HCT116 (cell line): ENCODE measurements at regions not wholly inside any gene's neighbourhood (a gene's known extent, or its start where the extent isn't known, plus 50 kb on each side); places are given as distances from the start of the nearest gene placed in this dataset.

Experiments
- ATAC-seq: fragments of 200-7000 bp; cut with Tn5 transposase; 2 replicates; pipeline ENCODE4 v1.9.1; 2020; ENCODE audit warnings: mild to moderate bottlenecking, moderate library complexity
- BruUV-seq: library from RNA; stranded (reverse); fragments of 400-500 nt; replicated peaks from 2 replicates; lab custom pipeline; 2021; lab: Mats Ljungman, UMichigan
- CTCF ChIA-PET: fragments of 300-600 bp; sonication (Branson Sonifier 250); formaldehyde crosslinking; loops from one replicate; lab custom pipeline; 2021; ENCODE audit warnings: antibody characterized with exemption; lab: Charles Lee
- POLR2A ChIA-PET: fragments of 300-600, 350-600 bp; sonication (Branson Sonifier 250); formaldehyde crosslinking; loops from one replicate; lab custom pipeline; 2021; ENCODE audit warnings: antibody characterized with exemption; lab: Charles Lee
- RAD21 ChIA-PET, 2 experiments: fragments of 300-600 bp; sonication (Branson Sonifier 250); formaldehyde crosslinking; loops; one replicate each; lab custom pipeline; 2023; ENCODE audit warnings: low total read pairs in 2 of 2; ENCODE audit not compliant: uncharacterized antibody in 2 of 2, unreplicated experiment in 2 of 2, low non-redundant PET in 1 of 2; lab: Charles Lee
- DNase-seq: peaks from one replicate; pipeline ENCODE4 v3.0.0-alpha.2; 2010; ENCODE audit warnings: low read depth, low spot score
- H2AFZ ChIP-seq: fragments of 200-600 bp; shearing (Covaris generic), sonication (generic); 2 replicates; pipeline ENCODE4 v1.6.1; 2017; ENCODE audit warnings: low read depth, mixed run types, mixed read lengths, antibody characterized with exemption, low read length; ENCODE audit not compliant: poor library complexity, severe bottlenecking
- H3K27ac ChIP-seq: 2 replicates; pipeline ENCODE4 v1.5.1; 2012; ENCODE audit warnings: low read depth, low read length
- H3K27me3 ChIP-seq: fragments of 200-600 bp; sonication (generic); 2 replicates; pipeline ENCODE4 v1.6.1; 2016; ENCODE audit warnings: mixed run types, low read length, mixed read lengths; ENCODE audit not compliant: insufficient read depth
- H3K36me3 ChIP-seq, 2 experiments: fragments of 200-500 bp in 1 of 2; fragments of 200-600 bp in 1 of 2; sonication (Bioruptor generic) in 1 of 2; sonication (generic) in 1 of 2; 2 replicates each; pipeline versions ENCODE4 v1.5.1 to v1.6.1; 2014 to 2016; ENCODE audit warnings: low read length in 2 of 2, inconsistent platforms in 1 of 2, mixed read lengths in 1 of 2, mixed run types in 1 of 2; ENCODE audit not compliant: insufficient read depth in 2 of 2, control insufficient read depth in 1 of 2
- H3K4me1 ChIP-seq, 2 experiments: fragments of 200-600 bp in 1 of 2; sonication (generic) in 1 of 2; 2 replicates each; pipeline versions ENCODE4 v1.5.1 to v1.6.1; 2012 to 2017; ENCODE audit warnings: low read length in 2 of 2, inconsistent platforms in 1 of 2, mild to moderate bottlenecking in 1 of 2, mixed read lengths in 1 of 2, mixed run types in 1 of 2, moderate library complexity in 1 of 2; ENCODE audit not compliant: insufficient read depth in 2 of 2, control insufficient read depth in 1 of 2
- H3K4me2 ChIP-seq: fragments of 200-600 bp; sonication (generic); 2 replicates; pipeline ENCODE4 v1.6.1; 2017; ENCODE audit warnings: mixed run types, low read length, mixed read lengths
- H3K4me3 ChIP-seq, 2 experiments: fragments of 200-600 bp in 1 of 2; sonication (generic) in 1 of 2; replicated peaks in 1 of 2; 2 replicates each; pipeline ENCODE4 v1.5.1; 2011 to 2016; ENCODE audit warnings: low read length in 2 of 2, control low read depth in 1 of 2, low read depth in 1 of 2, mild to moderate bottlenecking in 1 of 2, mixed read lengths in 1 of 2, mixed run types in 1 of 2
- H3K79me2 ChIP-seq: fragments of 200-600 bp; sonication (generic); 2 replicates; pipeline ENCODE4 v1.6.1; 2017; ENCODE audit warnings: mild to moderate bottlenecking, mixed run types, low read length, moderate library complexity, mixed read lengths; ENCODE audit not compliant: insufficient read depth
- H3K9ac ChIP-seq: fragments of 200-600 bp; sonication (generic); 2 replicates; pipeline ENCODE4 v1.6.1; 2016; ENCODE audit warnings: low read length, mixed read lengths
- H3K9me2 ChIP-seq: fragments of 200-600 bp; sonication (generic), shearing (Covaris generic); 2 replicates; pipeline ENCODE4 v1.6.1; 2017; ENCODE audit warnings: mixed run types, mild to moderate bottlenecking, moderate library complexity; ENCODE audit not compliant: insufficient read depth
- H3K9me3 ChIP-seq, 2 experiments: fragments of 200-500 bp in 1 of 2; fragments of 200-600 bp in 1 of 2; sonication (Bioruptor generic) in 1 of 2; sonication (generic) in 1 of 2; 2 replicates each; pipeline ENCODE4 v1.6.1; 2014 to 2017; ENCODE audit warnings: low read length in 2 of 2, mixed read lengths in 2 of 2, inconsistent platforms in 1 of 2, low read depth in 1 of 2, mild to moderate bottlenecking in 1 of 2, mixed run types in 1 of 2, moderate library complexity in 1 of 2; ENCODE audit not compliant: control insufficient read depth in 1 of 2, insufficient read depth in 1 of 2
- H4K20me1 ChIP-seq: fragments of 200-600 bp; sonication (generic), shearing (Covaris generic); 2 replicates; pipeline ENCODE4 v1.6.1; 2017; ENCODE audit warnings: mixed run types, mild to moderate bottlenecking, moderate library complexity; ENCODE audit not compliant: insufficient read depth
- CBX3 ChIP-seq: IDR thresholded peaks from 2 replicates; pipeline ENCODE4 v1.6.1; 2012; ENCODE audit warnings: low read depth
- EZH2 ChIP-seq: fragments of 200-600 bp; sonication (generic); IDR thresholded peaks from 2 replicates; pipeline ENCODE4 v1.6.1; 2017; ENCODE audit warnings: antibody characterized with exemption, mixed run types
- FOSL1 ChIP-seq: IDR thresholded peaks from 2 replicates; pipeline ENCODE4 v1.6.1; 2012; ENCODE audit warnings: low read depth
- MAX ChIP-seq: IDR thresholded peaks from 2 replicates; pipeline ENCODE4 v1.6.1; 2012
- REST ChIP-seq: IDR thresholded peaks from 2 replicates; pipeline ENCODE4 v1.6.1; 2012; ENCODE audit warnings: low read depth
- SRF ChIP-seq: IDR thresholded peaks from 2 replicates; pipeline ENCODE4 v1.6.1; 2012; ENCODE audit warnings: low read depth
- TCF7L2 ChIP-seq: IDR thresholded peaks from 2 replicates; pipeline ENCODE4 v1.7.0; 2011; ENCODE audit warnings: borderline replicate concordance, inconsistent platforms; ENCODE audit not compliant: insufficient read depth, insufficient read length; ENCODE audit errors: extremely low read depth
- YY1 ChIP-seq: IDR thresholded peaks from 2 replicates; pipeline ENCODE4 v1.6.1; 2011; ENCODE audit warnings: low read length, low read depth, moderate library complexity, mild to moderate bottlenecking; ENCODE audit not compliant: insufficient replicate concordance; ENCODE audit errors: extremely low read depth
- ZBTB33 ChIP-seq: IDR thresholded peaks from 2 replicates; pipeline ENCODE4 v1.6.1; 2011; ENCODE audit warnings: mild to moderate bottlenecking, low read length, moderate library complexity; ENCODE audit not compliant: insufficient replicate concordance; ENCODE audit errors: extremely low read depth
- intact Hi-C: fragments of 100-400 bp; cut with micrococcal nuclease; formaldehyde crosslinking; loops from 2 replicates; pipeline ENCODE4 v1.10.0; 2022

GRCh38 chr12:25018146-25018545 lies 69.2 kb upstream of the BCAT1 start:
- H3K9me2 ChIP-seq, result no peaks in the 10 kb centered on the region
- no peak overlapping the region for H2AFZ ChIP-seq
- no peak for ATAC-seq
- no peaks in the 10 kb centered on the region for H4K20me1 ChIP-seq
- H3K27me3 ChIP-seq, result 0 out of 2 replicates have a peak, but pooled peaks cover 3% of the 10 kb centered on the region
- no peak overlapping the region for H3K4me2 ChIP-seq
- H3K79me2 ChIP-seq, result no peaks in the 10 kb centered on the region
- no peaks in the 10 kb centered on the region for H3K9me3 ChIP-seq
- TF ChIP-seq SRF (no peak), YY1 (no peak), REST (no peak), FOSL1 (no peak), ZBTB33 (no peak), MAX (no peak), TCF7L2 (no peak), EZH2 (no peak), CBX3 (no peak)
- intact Hi-C loops, result no loop called here
- H3K27ac ChIP-seq, result no peak overlapping the region
- H3K36me3 ChIP-seq, result no peaks in the 10 kb centered on the region
- BruUV-seq, result no TSS peak
- H3K9ac ChIP-seq, result no peak overlapping the region
- CTCF ChIA-PET, result no interaction called here
- POLR2A ChIA-PET, result no interaction called here
- RAD21 ChIA-PET, result no interaction called here
- H3K4me1 ChIP-seq, result no peaks in the 10 kb centered on the region; a peak in 1 of 4 replicates
- no peak for DNase-seq
- no peak overlapping the region for H3K4me3 ChIP-seq
